IMR-90 (cell line): ENCODE measurements at regions not wholly inside any gene's neighbourhood (a gene's known extent, or its start where the extent isn't known, plus 50 kb on each side); places are given as distances from the start of the nearest gene placed in this dataset.

ENCODE experiments used
- ATAC-seq: fragments of 200-7000 bp; cut with Tn5 transposase; 2 replicates; pipeline ENCODE4 v1.9.1; 2020; ENCODE audit warnings: low read depth, mild to moderate bottlenecking, moderate library complexity
- BruUV-seq: library from RNA; stranded (reverse); fragments of 400-500 nt; replicated peaks from 2 replicates; lab custom pipeline; 2021; lab: Mats Ljungman, UMichigan
- CTCF ChIA-PET: fragments of 300-600 bp; formaldehyde crosslinking; extraction: SDS; loops from one replicate; lab custom pipeline; 2021; ENCODE audit warnings: antibody characterized with exemption; lab: Yijun Ruan, JAX
- POLR2A ChIA-PET: fragments of 300-600 bp; sonication (Branson Sonifier 250); formaldehyde crosslinking; loops from one replicate; lab custom pipeline; 2022; ENCODE audit warnings: antibody characterized with exemption; ENCODE audit not compliant: unreplicated experiment; lab: Charles Lee
- DNase-seq: peaks from one replicate; pipeline ENCODE4 v3.0.0; 2013
- H2AFZ ChIP-seq: replicated peaks from 2 replicates; pipeline ENCODE3; 2013; ENCODE audit warnings: low read length, mild to moderate bottlenecking; ENCODE audit not compliant: poor library complexity
- H2AK5ac ChIP-seq: 2 replicates; pipeline ENCODE4 v1.6.1; 2013; ENCODE audit warnings: low read depth, low read length, inconsistent platforms
- H2AK9ac ChIP-seq: replicated peaks from 2 replicates; pipeline ENCODE3; 2013; ENCODE audit warnings: mild to moderate bottlenecking, low read depth, low read length, moderate library complexity; ENCODE audit not compliant: poor library complexity
- H2BK120ac ChIP-seq: 2 replicates; pipeline ENCODE4 v1.6.1; 2013; ENCODE audit warnings: low read depth, low read length, inconsistent platforms
- H2BK15ac ChIP-seq: 3 replicates; pipeline ENCODE4 v1.6.1; 2013; ENCODE audit warnings: low read depth, low read length, inconsistent platforms
- H2BK20ac ChIP-seq: 2 replicates; pipeline ENCODE4 v1.6.1; 2013; ENCODE audit warnings: low read depth, mild to moderate bottlenecking, inconsistent platforms, low read length, moderate library complexity
- H2BK5ac ChIP-seq: 2 replicates; pipeline ENCODE4 v1.6.1; 2013; ENCODE audit warnings: mild to moderate bottlenecking, low read depth, low read length, inconsistent platforms; ENCODE audit not compliant: poor library complexity, severe bottlenecking
- H3K14ac ChIP-seq: replicated peaks from 2 replicates; pipeline ENCODE4 v1.6.1; 2013; ENCODE audit warnings: low read depth, low read length, inconsistent platforms
- H3K18ac ChIP-seq: 2 replicates; pipeline ENCODE4 v1.6.1; 2013; ENCODE audit warnings: low read depth, low read length, control low read depth
- H3K23ac ChIP-seq: 2 replicates; pipeline ENCODE4 v1.6.1; 2013; ENCODE audit warnings: low read depth, low read length, inconsistent platforms
- H3K27ac ChIP-seq: 2 replicates; pipeline ENCODE4 v1.5.1; 2013; ENCODE audit warnings: mild to moderate bottlenecking, control low read depth, low read length; ENCODE audit not compliant: insufficient read depth
- H3K27me3 ChIP-seq: 2 replicates; pipeline ENCODE4 v1.6.1; 2013; ENCODE audit warnings: low read length; ENCODE audit not compliant: control insufficient read depth, insufficient read depth
- H3K36me3 ChIP-seq: 2 replicates; pipeline ENCODE4 v1.6.1; 2013; ENCODE audit warnings: low read length, mixed read lengths; ENCODE audit not compliant: control insufficient read depth, insufficient read depth
- H3K4ac ChIP-seq: 2 replicates; pipeline ENCODE4 v1.6.1; 2013; ENCODE audit warnings: low read depth, low read length, inconsistent platforms
- H3K4me1 ChIP-seq: 2 replicates; pipeline ENCODE4 v1.6.1; 2013; ENCODE audit warnings: low read length, mixed read lengths; ENCODE audit not compliant: control insufficient read depth, insufficient read depth
- H3K4me2 ChIP-seq: 2 replicates; pipeline ENCODE4 v1.6.1; 2013; ENCODE audit warnings: low read depth, mild to moderate bottlenecking, control low read depth, low read length, moderate library complexity
- H3K4me3 ChIP-seq: 2 replicates; pipeline ENCODE4 v1.5.1; 2013; ENCODE audit warnings: low read depth, mild to moderate bottlenecking, control low read depth, low read length, moderate library complexity; ENCODE audit not compliant: insufficient read depth
- H3K56ac ChIP-seq: 2 replicates; pipeline ENCODE4 v1.6.1; 2013; ENCODE audit warnings: low read length, inconsistent platforms; ENCODE audit not compliant: insufficient read depth; ENCODE audit errors: extremely low read depth
- H3K79me1 ChIP-seq, 2 experiments: 2 replicates each; pipeline ENCODE4 v1.6.1; 2013; ENCODE audit warnings: low read length in 2 of 2, inconsistent platforms in 1 of 2, low read depth in 1 of 2
- H3K9ac ChIP-seq: 2 replicates; pipeline ENCODE4 v1.6.1; 2013; ENCODE audit warnings: low read depth, low read length, control low read depth
- H3K9me1 ChIP-seq: 2 replicates; pipeline ENCODE4 v1.6.1; 2013; ENCODE audit warnings: low read length, inconsistent platforms; ENCODE audit not compliant: insufficient read depth
- H3K9me3 ChIP-seq: 2 replicates; pipeline ENCODE4 v1.6.1; 2013; ENCODE audit warnings: low read length; ENCODE audit not compliant: control insufficient read depth, insufficient read depth
- H4K20me1 ChIP-seq: 2 replicates; pipeline ENCODE4 v1.6.1; 2013; ENCODE audit warnings: low read length, inconsistent platforms; ENCODE audit not compliant: insufficient read depth
- H4K5ac ChIP-seq: 2 replicates; pipeline ENCODE4 v1.6.1; 2013; ENCODE audit warnings: mild to moderate bottlenecking, low read depth, low read length, control low read depth
- H4K8ac ChIP-seq, 2 experiments: 2 replicates each; pipeline ENCODE4 v1.6.1; 2013; ENCODE audit warnings: low read depth in 2 of 2, low read length in 2 of 2, control low read depth in 1 of 2, inconsistent platforms in 1 of 2
- H4K91ac ChIP-seq: 2 replicates; pipeline ENCODE4 v1.6.1; 2013; ENCODE audit warnings: low read depth, low read length, inconsistent platforms; ENCODE audit not compliant: insufficient read depth
- BHLHE40 ChIP-seq: fragments of 150-350 bp; IDR thresholded peaks from 2 replicates; pipeline ENCODE4 v1.6.1; 2016; ENCODE audit warnings: mild to moderate bottlenecking, low read depth, low read length
- CEBPB ChIP-seq: IDR thresholded peaks from 2 replicates; pipeline ENCODE4 v1.6.1; 2012; ENCODE audit warnings: low read depth, low read length, improper control_type of control experiment
- ELK1 ChIP-seq: fragments of 150-350 bp; IDR thresholded peaks from 2 replicates; pipeline ENCODE4 v1.6.1; 2016; ENCODE audit warnings: low read depth, mild to moderate bottlenecking, low read length, moderate library complexity, borderline replicate concordance
- FOS ChIP-seq: fragments of 150-350 bp; IDR thresholded peaks from 2 replicates; pipeline ENCODE4 v1.6.1; 2016; ENCODE audit warnings: low read depth, low read length
- MAFK ChIP-seq: IDR thresholded peaks from 2 replicates; pipeline ENCODE4 v1.6.1; 2012; ENCODE audit warnings: low read depth, low read length, improper control_type of control experiment
- MAZ ChIP-seq: IDR thresholded peaks from 2 replicates; pipeline ENCODE4 v1.6.1; 2012; ENCODE audit warnings: low read depth, mild to moderate bottlenecking, low read length, improper control_type of control experiment, moderate library complexity, borderline replicate concordance
- NFE2L2 ChIP-seq: fragments of 150-350 bp; IDR thresholded peaks from 2 replicates; pipeline ENCODE4 v1.6.1; 2016; ENCODE audit warnings: low read depth, mild to moderate bottlenecking, low read length
- POLR2A ChIP-seq: IDR thresholded peaks from 2 replicates; pipeline ENCODE4 v1.6.1; 2012; ENCODE audit warnings: mild to moderate bottlenecking, low read depth, low read length
- RAD21 ChIP-seq: IDR thresholded peaks from 2 replicates; pipeline ENCODE4 v1.6.1; 2012; ENCODE audit warnings: low read length, improper control_type of control experiment
- RCOR1 ChIP-seq: IDR thresholded peaks from 2 replicates; pipeline ENCODE4 v1.6.1; 2012; ENCODE audit warnings: mild to moderate bottlenecking, low read length, improper control_type of control experiment; ENCODE audit not compliant: insufficient replicate concordance
- RFX5 ChIP-seq: IDR thresholded peaks from 2 replicates; pipeline ENCODE4 v1.8.0; 2012; ENCODE audit warnings: low read depth, mild to moderate bottlenecking, low read length, moderate library complexity
- SMC3 ChIP-seq: fragments of 150-350 bp; IDR thresholded peaks from 2 replicates; pipeline ENCODE4 v1.6.1; 2016; ENCODE audit warnings: low read depth, mild to moderate bottlenecking, antibody characterized with exemption, low read length, moderate library complexity
- USF2 ChIP-seq: fragments of 150-350 bp; IDR thresholded peaks from 2 replicates; pipeline ENCODE4 v1.6.1; 2017; ENCODE audit warnings: mild to moderate bottlenecking, antibody characterized with exemption, low read length, low read depth
- WGBS, 2 experiments: methylation state at CpG; one replicate each; pipeline versions ENCODE4 v1.1.5 to v1.1.7; 2013; ENCODE audit warnings: missing lambda C conversion rate in 2 of 2; ENCODE audit not compliant: insufficient read length in 1 of 2; ENCODE audit errors: extremely low coverage in 2 of 2; 5-methylcytosine and 5-hydroxymethylcytosine counted together
- dilution Hi-C: fragments of 300-500 bp; cut with HindIII; formaldehyde crosslinking; loops from one replicate; pipeline ENCODE4 v1.14.3; 2018; ENCODE audit warnings: low sequenced_read_pairs; ENCODE audit not compliant: unreplicated experiment
- in situ Hi-C: fragments of 300-500 bp; cut with MboI; formaldehyde crosslinking; loops from 3 replicates; pipeline ENCODE4 v1.14.3; 2019; ENCODE audit warnings: low sequenced_read_pairs, inconsistent platforms, mixed read lengths
- intact Hi-C: fragments of 100-400 bp; cut with micrococcal nuclease; formaldehyde crosslinking; loops from 2 replicates; pipeline ENCODE4 v1.10.0; 2022
- TF ChIP-seq, protein P1 (sequence below): conservative IDR thresholded peaks from 2 replicates; pipeline ENCODE4 v1.5.1; 2012; ENCODE audit warnings: mild to moderate bottlenecking, low read depth, low read length, improper control_type of control experiment

- intact Hi-C loops = no loop called here
- H4K8ac ChIP-seq = no peak overlapping the region
- no peak overlapping the region for H2BK120ac ChIP-seq
- no peaks in the 10 kb centered on the region for H3K9me1 ChIP-seq
- no peak overlapping the region for H3K4ac ChIP-seq
- no peak overlapping the region for H2BK15ac ChIP-seq
- dilution Hi-C loops = no loop called here
- H2AK9ac ChIP-seq = no peak overlapping the region
- ChIA-PET POLR2A (no interaction called here), CTCF (no interaction called here)
- H3K23ac ChIP-seq = no peak overlapping the region
- H2BK20ac ChIP-seq = no peak overlapping the region
- no peak overlapping the region for H2BK5ac ChIP-seq
- no peak for ATAC-seq
- H2AFZ ChIP-seq = no peak overlapping the region
- peaks cover 4% of the 10 kb centered on the region; the same call in 1 of the 2 replicates for H3K4me1 ChIP-seq
- H3K4me3 ChIP-seq = no peak overlapping the region
- H3K27ac ChIP-seq = no peak overlapping the region
- H3K9ac ChIP-seq = no peak overlapping the region
- H2AK5ac ChIP-seq = no peak overlapping the region
- H3K9me3 ChIP-seq = peaks cover 2% of the 10 kb centered on the region; the same call in 1 of the 2 replicates
- no peaks in the 10 kb centered on the region for H3K36me3 ChIP-seq
- TF ChIP-seq FOS (no peak), CEBPB (no peak), MAZ (no peak), MAFK (no peak), SMC3 (no peak), RCOR1 (no peak), ELK1 (no peak), NFE2L2 (no peak), POLR2A (no peak), USF2 (no peak), RFX5 (no peak), BHLHE40 (no peak), RAD21 (no peak)
- TF ChIP-seq, protein P1, sequence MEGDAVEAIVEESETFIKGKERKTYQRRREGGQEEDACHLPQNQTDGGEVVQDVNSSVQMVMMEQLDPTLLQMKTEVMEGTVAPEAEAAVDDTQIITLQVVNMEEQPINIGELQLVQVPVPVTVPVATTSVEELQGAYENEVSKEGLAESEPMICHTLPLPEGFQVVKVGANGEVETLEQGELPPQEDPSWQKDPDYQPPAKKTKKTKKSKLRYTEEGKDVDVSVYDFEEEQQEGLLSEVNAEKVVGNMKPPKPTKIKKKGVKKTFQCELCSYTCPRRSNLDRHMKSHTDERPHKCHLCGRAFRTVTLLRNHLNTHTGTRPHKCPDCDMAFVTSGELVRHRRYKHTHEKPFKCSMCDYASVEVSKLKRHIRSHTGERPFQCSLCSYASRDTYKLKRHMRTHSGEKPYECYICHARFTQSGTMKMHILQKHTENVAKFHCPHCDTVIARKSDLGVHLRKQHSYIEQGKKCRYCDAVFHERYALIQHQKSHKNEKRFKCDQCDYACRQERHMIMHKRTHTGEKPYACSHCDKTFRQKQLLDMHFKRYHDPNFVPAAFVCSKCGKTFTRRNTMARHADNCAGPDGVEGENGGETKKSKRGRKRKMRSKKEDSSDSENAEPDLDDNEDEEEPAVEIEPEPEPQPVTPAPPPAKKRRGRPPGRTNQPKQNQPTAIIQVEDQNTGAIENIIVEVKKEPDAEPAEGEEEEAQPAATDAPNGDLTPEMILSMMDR = no peak
- no peaks in the 10 kb centered on the region for H4K20me1 ChIP-seq
- in situ Hi-C loops = no loop called here
- no peak overlapping the region for H4K5ac ChIP-seq
- H3K56ac ChIP-seq = no peak overlapping the region
- no peaks in the 10 kb centered on the region for H3K79me1 ChIP-seq
- 81% methylated on average over 13 of the region's 32 CpGs; no CpG with 5 or more reads in 1 of the 2 experiments for WGBS, 2 experiments
- no peak overlapping the region for H3K18ac ChIP-seq
- H3K14ac ChIP-seq = no peak overlapping the region
- H4K91ac ChIP-seq = no peak overlapping the region
- no peak overlapping the region for H3K4me2 ChIP-seq
- peaks cover 12% of the 10 kb centered on the region for H3K27me3 ChIP-seq
- no peak for DNase-seq
- BruUV-seq = no TSS peak
Observed at GRCh38 chr18:79587779-79588635, 91.6 kb upstream of the CTDP1 start.
